Cardiac fibroblast (primary cell): ENCODE measurements at regions not wholly inside any gene's neighbourhood (a gene's known extent, or its start where the extent isn't known, plus 50 kb on each side); places are given as distances from the start of the nearest gene placed in this dataset.

Experiments used
- DNase-seq, 2 donors: peaks; one replicate each; pipeline versions ENCODE4 v3.0.0 to v3.0.0-alpha.2; 2010; ENCODE audit warnings: low read depth in 2 of 2
- H3K4me3 ChIP-seq, 2 donors: replicated peaks in 1 of 2; 1 replicate in 1 of 2; 2 replicates in 1 of 2; pipeline ENCODE4 v1.5.1; 2011; ENCODE audit warnings: low read depth in 2 of 2, low read length in 2 of 2, mild to moderate bottlenecking in 2 of 2, moderate library complexity in 1 of 2
- CTCF ChIP-seq: IDR thresholded peaks from one replicate; pipeline ENCODE4 v1.5.1; 2011; ENCODE audit warnings: low read depth, mild to moderate bottlenecking, low read length, inconsistent platforms

GRCh38 chr5:29769474-29769873, 1424.0 kb upstream of the CDH6 start:
- no peak for DNase-seq
- H3K4me3 ChIP-seq = no peak overlapping the region
- TF ChIP-seq CTCF = no peak

DNA sequence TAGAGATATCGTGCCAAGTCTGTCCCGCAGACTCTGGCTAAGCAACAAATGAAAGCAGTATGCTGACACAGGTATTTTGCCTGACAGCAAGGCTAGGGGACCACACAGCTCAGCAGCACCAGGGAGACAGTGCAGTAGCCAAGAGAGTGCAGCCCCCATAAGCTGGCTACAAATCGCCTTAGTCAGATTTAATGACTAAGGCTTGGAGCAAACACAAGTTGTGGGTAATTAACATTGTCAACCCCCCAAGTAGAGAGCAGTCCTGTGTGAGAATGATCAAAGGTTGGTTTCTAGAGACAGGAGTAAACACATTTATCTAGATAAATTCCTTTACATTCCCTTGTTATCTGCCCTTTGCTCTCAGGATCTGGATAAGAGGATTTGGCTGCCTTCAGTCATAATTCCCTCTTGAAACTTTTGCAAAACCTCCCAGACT, 1434.5 kb upstream of the CDH6 start:
- TF ChIP-seq CTCF = no peak
- no peak for DNase-seq
- H3K4me3 ChIP-seq = no peak overlapping the region

DNA sequence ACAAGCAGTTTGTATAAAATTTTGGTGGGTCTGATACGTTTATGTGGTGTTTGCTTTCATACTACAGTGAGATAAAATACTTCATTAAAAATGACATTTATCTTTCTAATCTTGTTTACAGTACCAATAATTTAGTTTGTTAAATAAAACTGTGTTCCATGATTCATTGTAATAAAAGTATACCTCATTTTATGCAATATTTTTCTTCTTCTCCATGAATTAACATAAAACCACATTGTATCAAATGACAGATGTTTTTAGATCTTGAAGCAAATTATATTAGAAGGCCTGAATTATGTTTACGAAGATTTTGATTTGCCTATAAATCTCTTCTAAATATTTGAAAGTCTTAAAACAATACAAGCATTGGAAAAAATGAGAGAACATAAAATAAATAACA, 1443.0 kb upstream of the CDH6 start:
- no peak for TF ChIP-seq CTCF
- DNase-seq = no peak

DNA sequence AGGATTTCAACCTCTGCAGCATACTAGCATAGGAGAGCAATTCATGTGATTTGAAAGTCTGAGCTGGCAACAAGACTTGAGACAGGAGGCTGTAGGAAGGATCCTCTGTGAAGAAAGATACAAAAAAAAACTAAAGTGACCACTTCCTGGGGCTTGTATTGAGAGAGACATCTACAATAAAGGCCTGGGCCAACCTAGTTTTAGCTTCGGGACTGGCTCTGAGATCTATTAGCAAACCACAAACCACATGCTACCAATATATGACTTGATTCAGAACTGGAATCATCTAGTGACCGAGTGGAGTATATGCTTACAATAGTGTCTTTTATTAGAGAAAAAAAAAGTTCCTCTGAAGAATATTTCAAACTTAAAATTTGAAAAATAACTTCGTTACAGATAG, 1448.9 kb upstream of the CDH6 start:
- no peak overlapping the region for H3K4me3 ChIP-seq
- no peak for TF ChIP-seq CTCF
- no peak for DNase-seq

More for the DNA sequence above, 1443.0 kb upstream of the CDH6 start:
- H3K4me3 ChIP-seq = no peak overlapping the region

- DNase-seq = no peak
- H3K4me3 ChIP-seq = no peak overlapping the region
- no peak for TF ChIP-seq CTCF
These were observed 1472.5 kb upstream of the CDH6 start for GRCh38 chr5:29720954-29721353.

GRCh38 chr5:29719171-29719570, 1474.3 kb upstream of the CDH6 start:
- no peak for DNase-seq
- no peak for TF ChIP-seq CTCF
- H3K4me3 ChIP-seq = no peak overlapping the region

- no peak for TF ChIP-seq CTCF
- no peak overlapping the region for H3K4me3 ChIP-seq
- no peak for DNase-seq
These were observed 1478.3 kb upstream of the CDH6 start for GRCh38 chr5:29715167-29715566.
